Naive thymus-derived CD4-positive, alpha-beta T cell (primary cell): ENCODE measurements at regions not wholly inside any gene's neighbourhood (a gene's known extent, or its start where the extent isn't known, plus 50 kb on each side); places are given as distances from the start of the nearest gene placed in this dataset.
"Not testable (repeated sequence)": the region's sequence is repeated elsewhere in the genome, so short reads cannot be mapped to it uniquely, and the experiment has no call there.

Experiments
- ATAC-seq: fragments of 150-1000 bp; cut with Tn5 transposase; 2 replicates; pipeline ENCODE4 v1.10.0; 2021; ENCODE audit warnings: mild to moderate bottlenecking, moderate library complexity
- CTCF ChIA-PET: fragments of 350-600 bp; sonication (Branson Sonifier 250); formaldehyde crosslinking; loops from one replicate; lab custom pipeline; 2021; ENCODE audit warnings: antibody characterized with exemption; lab: Charles Lee
- POLR2A ChIA-PET: fragments of 350-600 bp; sonication (Branson Sonifier 250); formaldehyde crosslinking; loops from one replicate; lab custom pipeline; 2021; ENCODE audit warnings: antibody characterized with exemption, inconsistent platforms; lab: Charles Lee
- DNase-seq, 9 donors: peaks; one replicate each; pipeline versions ENCODE4 v3.0.0 to v3.0.0-alpha.2; 2020 to 2022; ENCODE audit warnings: mixed read lengths in 1 of 9
- H3K27ac ChIP-seq: one replicate; pipeline ENCODE4 v1.7.0; 2013; ENCODE audit warnings: mild to moderate bottlenecking, low read depth, low read length, moderate library complexity
- H3K27me3 ChIP-seq, 2 donors: one replicate each; pipeline ENCODE4 v1.7.0; 2013; ENCODE audit warnings: low read length in 2 of 2, mild to moderate bottlenecking in 2 of 2, moderate library complexity in 2 of 2; ENCODE audit not compliant: control insufficient read depth in 2 of 2, insufficient read depth in 2 of 2
- H3K36me3 ChIP-seq, 3 experiments: 1 replicate in 2 of 3; 2 replicates in 1 of 3; pipeline ENCODE4 v1.7.0; 2013; ENCODE audit warnings: low read length in 3 of 3, mild to moderate bottlenecking in 3 of 3, moderate library complexity in 1 of 3; ENCODE audit not compliant: insufficient read depth in 3 of 3, control insufficient read depth in 2 of 3
- H3K4me1 ChIP-seq, 2 donors: one replicate each; pipeline ENCODE4 v1.7.0; 2013; ENCODE audit warnings: low read length in 2 of 2, mild to moderate bottlenecking in 2 of 2, moderate library complexity in 1 of 2; ENCODE audit not compliant: control insufficient read depth in 2 of 2, insufficient read depth in 2 of 2
- H3K4me3 ChIP-seq: 2 replicates; pipeline ENCODE4 v1.7.0; 2013; ENCODE audit warnings: mild to moderate bottlenecking, low read length
- H3K9me3 ChIP-seq, 3 experiments: 1 replicate in 2 of 3; 2 replicates in 1 of 3; pipeline ENCODE4 v1.7.0; 2013; ENCODE audit warnings: low read length in 3 of 3; ENCODE audit not compliant: control insufficient read depth in 2 of 3
- H3K27ac Mint-ChIP-seq, 9 donors: one replicate each; pipeline ENCODE4 v1.8.0; 2020 to 2022; ENCODE audit warnings: mixed read lengths in 9 of 9, mild to moderate bottlenecking in 8 of 9, moderate library complexity in 5 of 9, inconsistent platforms in 2 of 9
- H3K27me3 Mint-ChIP-seq, 5 donors: one replicate each; pipeline ENCODE4 v1.8.0; 2021 to 2022; ENCODE audit warnings: mixed read lengths in 5 of 5, mild to moderate bottlenecking in 1 of 5
- H3K36me3 Mint-ChIP-seq, 5 donors: one replicate each; pipeline ENCODE4 v1.8.0; 2020 to 2022; ENCODE audit warnings: mixed read lengths in 5 of 5, mild to moderate bottlenecking in 3 of 5, inconsistent platforms in 1 of 5
- H3K4me1 Mint-ChIP-seq, 7 donors: one replicate each; pipeline ENCODE4 v1.8.0; 2020 to 2022; ENCODE audit warnings: mixed read lengths in 7 of 7, mild to moderate bottlenecking in 3 of 7, inconsistent platforms in 1 of 7
- H3K4me3 Mint-ChIP-seq, 10 donors: one replicate each; pipeline ENCODE4 v1.8.0; 2020 to 2022; ENCODE audit warnings: mild to moderate bottlenecking in 10 of 10, mixed read lengths in 10 of 10, moderate library complexity in 6 of 10, inconsistent platforms in 2 of 10
- H3K9me3 Mint-ChIP-seq, 11 donors: one replicate each; pipeline ENCODE4 v1.8.0; 2020 to 2022; ENCODE audit warnings: mixed read lengths in 11 of 11, mild to moderate bottlenecking in 4 of 11, inconsistent platforms in 1 of 11, moderate library complexity in 1 of 11
- intact Hi-C, 2 donors: fragments of 100-400 bp; cut with micrococcal nuclease; formaldehyde crosslinking; loops; one replicate each; pipeline ENCODE4 v1.15.1; 2023

DNA sequence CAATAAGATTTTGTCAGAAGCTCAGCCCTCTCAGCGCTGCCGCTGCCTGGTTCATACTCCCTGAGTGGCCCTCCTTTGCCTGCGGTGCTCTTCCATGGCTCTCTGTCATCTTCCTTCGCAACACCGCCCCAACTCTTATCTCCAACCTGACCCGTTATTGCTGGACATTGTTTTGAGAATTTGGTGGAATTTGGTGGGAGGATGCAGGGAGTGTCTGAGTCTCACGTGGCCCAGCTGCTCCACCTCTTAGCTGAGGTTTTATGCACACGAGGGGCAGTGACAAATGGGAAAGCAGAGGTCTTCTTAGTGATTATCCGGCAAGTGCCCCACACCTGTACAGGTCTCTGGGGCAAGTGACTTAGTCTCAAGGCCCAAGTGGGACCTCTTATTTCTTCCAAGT, 97.5 kb upstream of the RPH3A start:
- peaks cover 19 to 44% (median 28%) of the 10 kb centered on the region in 5 donors for H3K27me3 Mint-ChIP-seq
- Histone ChIP-seq H3K36me3 (no peaks in the 10 kb centered on the region), H3K4me1 (no peaks in the 10 kb centered on the region), H3K27ac (no peak overlapping the region), H3K9me3 (no peaks in the 10 kb centered on the region), H3K4me3 (no peak overlapping the region), H3K27me3 (no peaks in the 10 kb centered on the region)
- no peak for ATAC-seq
- DNase-seq = no peak
- H3K27ac Mint-ChIP-seq = no peak overlapping the region
- POLR2A ChIA-PET = no interaction called here
- no peak overlapping the region for H3K4me3 Mint-ChIP-seq
- intact Hi-C loops = no loop called here
- CTCF ChIA-PET = no interaction called here
- H3K36me3 Mint-ChIP-seq = peaks cover 0 to 4% (median 0%) of the 10 kb centered on the region in 5 donors
- no peaks in the 10 kb centered on the region for H3K4me1 Mint-ChIP-seq
- H3K9me3 Mint-ChIP-seq = peaks cover 0 to 6% (median 0%) of the 10 kb centered on the region in 11 donors

DNA sequence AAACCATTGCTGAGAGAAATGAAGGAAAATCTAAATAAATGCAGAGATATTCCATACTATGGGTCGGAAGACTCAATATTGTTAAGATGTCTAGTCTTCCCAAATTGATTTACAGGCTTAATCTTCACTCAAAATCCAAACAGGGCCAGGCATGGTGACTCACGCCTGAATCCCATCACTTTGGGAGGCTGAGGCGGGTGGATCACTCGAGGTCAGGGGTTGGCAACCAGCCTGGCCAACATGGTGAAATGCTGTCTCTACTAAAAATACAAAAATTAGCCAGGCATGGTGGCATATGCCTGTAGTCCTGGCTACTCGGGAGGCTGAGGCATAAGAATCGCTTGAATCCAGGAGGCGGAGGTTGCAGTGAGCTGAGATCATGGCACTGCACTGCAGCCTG, 94.1 kb upstream of the RPH3A start:
- H3K36me3 ChIP-seq, H3K4me3 ChIP-seq, H3K4me1 ChIP-seq, H3K4me3 Mint-ChIP-seq, H3K27me3 ChIP-seq, DNase-seq, CTCF ChIA-PET, H3K9me3 ChIP-seq, intact Hi-C loops, H3K36me3 Mint-ChIP-seq, H3K9me3 Mint-ChIP-seq, ATAC-seq, H3K4me1 Mint-ChIP-seq, POLR2A ChIA-PET, H3K27ac ChIP-seq, H3K27ac Mint-ChIP-seq: not testable (repeated sequence)
- H3K27me3 Mint-ChIP-seq = peaks cover 27 to 61% (median 42%) of the 10 kb centered on the region in 5 donors

DNA sequence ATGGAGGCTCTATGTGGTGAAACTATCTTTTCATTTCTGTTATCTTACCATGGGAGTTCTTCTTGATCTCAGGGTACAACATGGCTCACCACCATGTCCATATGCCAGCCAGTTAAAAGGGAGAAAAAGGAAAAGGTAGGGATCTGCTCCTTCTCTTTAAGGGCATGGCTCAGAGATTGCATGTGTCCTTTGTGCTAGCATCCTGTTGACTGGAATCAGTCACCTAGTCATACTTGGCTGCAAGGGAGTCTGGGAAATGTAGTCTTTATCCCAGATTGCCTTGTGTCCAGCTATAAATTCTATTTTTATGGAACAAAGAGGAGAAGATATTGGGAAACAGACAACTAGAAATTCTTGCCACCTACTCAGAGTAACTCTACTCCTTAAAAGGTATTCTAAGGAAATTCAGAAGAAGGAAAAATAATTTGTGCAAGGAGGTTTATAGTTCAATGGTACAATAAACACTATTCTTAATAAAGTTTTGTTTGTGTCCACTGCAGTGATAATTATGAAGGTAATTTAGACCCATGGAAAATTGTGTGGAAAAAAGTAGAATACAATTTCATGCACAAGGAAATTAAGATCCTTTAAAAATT, 86.4 kb upstream of the RPH3A start:
- Histone ChIP-seq H3K27me3 (no peaks in the 10 kb centered on the region), H3K4me3 (no peak overlapping the region), H3K36me3 (no peaks in the 10 kb centered on the region), H3K27ac (no peak overlapping the region), H3K9me3 (no peaks in the 10 kb centered on the region), H3K4me1 (no peaks in the 10 kb centered on the region)
- intact Hi-C loops = no loop called here
- ATAC-seq (no peak), DNase-seq (no peak)
- no peaks in the 10 kb centered on the region for H3K36me3 Mint-ChIP-seq
- peaks cover 0 to 2% (median 0%) of the 10 kb centered on the region in 11 donors for H3K9me3 Mint-ChIP-seq
- no peak overlapping the region for H3K27ac Mint-ChIP-seq
- peaks cover 12 to 51% (median 34%) of the 10 kb centered on the region in 5 donors for H3K27me3 Mint-ChIP-seq
- H3K4me3 Mint-ChIP-seq = no peak overlapping the region
- no peaks in the 10 kb centered on the region for H3K4me1 Mint-ChIP-seq
- CTCF ChIA-PET = no interaction called here
- POLR2A ChIA-PET = no interaction called here

DNA sequence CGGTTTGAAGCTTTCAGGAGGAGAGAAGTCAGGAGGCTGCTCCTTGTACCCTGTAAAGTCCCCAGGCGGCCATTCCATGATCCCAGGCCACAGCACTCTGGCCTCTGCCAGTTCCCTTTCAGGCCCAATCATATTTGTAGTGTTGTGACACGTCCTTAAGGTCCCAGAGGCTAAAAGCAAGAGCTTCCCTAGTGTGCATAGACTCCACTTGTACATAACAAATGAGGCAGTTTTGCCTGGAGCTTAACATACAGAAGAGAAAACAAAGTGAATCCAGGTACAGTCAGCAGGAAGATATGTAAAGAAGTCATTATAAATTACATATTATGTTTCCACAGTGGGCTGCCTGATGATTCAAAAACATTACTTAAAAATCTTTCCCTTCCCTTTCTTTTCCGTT, 81.1 kb upstream of the RPH3A start:
- DNase-seq (no peak), ATAC-seq (no peak)
- H3K36me3 Mint-ChIP-seq = no peaks in the 10 kb centered on the region
- no peaks in the 10 kb centered on the region for H3K9me3 ChIP-seq
- H3K4me3 Mint-ChIP-seq = no peak overlapping the region
- intact Hi-C loops = no loop called here
- H3K4me1 ChIP-seq = no peaks in the 10 kb centered on the region
- H3K27ac Mint-ChIP-seq = no peak overlapping the region
- no peak overlapping the region for H3K4me3 ChIP-seq
- H3K27me3 ChIP-seq = no peaks in the 10 kb centered on the region
- H3K27ac ChIP-seq = no peak overlapping the region
- peaks cover 0 to 2% (median 0%) of the 10 kb centered on the region in 7 donors for H3K4me1 Mint-ChIP-seq
- H3K36me3 ChIP-seq = no peaks in the 10 kb centered on the region
- CTCF ChIA-PET = no interaction called here
- no peaks in the 10 kb centered on the region for H3K9me3 Mint-ChIP-seq
- POLR2A ChIA-PET = no interaction called here
- peaks cover 3 to 31% (median 19%) of the 10 kb centered on the region in 5 donors for H3K27me3 Mint-ChIP-seq

DNA sequence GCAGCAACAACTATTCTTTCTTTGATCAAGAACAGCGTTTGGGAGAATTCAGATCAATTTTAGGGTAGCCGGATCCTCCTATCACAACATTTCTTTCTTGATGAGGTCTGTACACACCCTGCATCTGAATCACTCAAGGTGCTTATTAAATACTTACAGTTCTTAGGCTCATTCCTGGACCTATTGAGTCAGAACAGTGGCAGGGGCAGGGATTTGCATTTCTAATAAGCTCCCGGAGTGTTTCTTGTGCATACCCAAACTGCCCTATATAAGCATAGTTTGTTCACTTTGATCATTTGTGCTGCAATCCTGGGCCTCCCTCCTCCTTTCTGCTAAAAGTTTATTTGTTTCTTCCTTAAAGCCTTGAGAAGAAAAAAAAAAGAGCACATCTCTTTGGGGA, 80.5 kb upstream of the RPH3A start:
- Histone ChIP-seq H3K36me3 (no peaks in the 10 kb centered on the region), H3K9me3 (no peaks in the 10 kb centered on the region), H3K4me1 (no peaks in the 10 kb centered on the region), H3K4me3 (no peak overlapping the region), H3K27me3 (no peaks in the 10 kb centered on the region), H3K27ac (no peak overlapping the region)
- Mint-ChIP-seq H3K9me3 (no peaks in the 10 kb centered on the region), H3K27ac (no peak overlapping the region), H3K36me3 (no peaks in the 10 kb centered on the region), H3K4me1 (peaks cover 0 to 2% (median 0%) of the 10 kb centered on the region in 7 donors), H3K27me3 (peaks cover 3 to 31% (median 19%) of the 10 kb centered on the region in 5 donors), H3K4me3 (no peak overlapping the region)
- DNase-seq (no peak), ATAC-seq (no peak)
- POLR2A ChIA-PET = no interaction called here
- intact Hi-C loops = no loop called here
- CTCF ChIA-PET = no interaction called here

DNA sequence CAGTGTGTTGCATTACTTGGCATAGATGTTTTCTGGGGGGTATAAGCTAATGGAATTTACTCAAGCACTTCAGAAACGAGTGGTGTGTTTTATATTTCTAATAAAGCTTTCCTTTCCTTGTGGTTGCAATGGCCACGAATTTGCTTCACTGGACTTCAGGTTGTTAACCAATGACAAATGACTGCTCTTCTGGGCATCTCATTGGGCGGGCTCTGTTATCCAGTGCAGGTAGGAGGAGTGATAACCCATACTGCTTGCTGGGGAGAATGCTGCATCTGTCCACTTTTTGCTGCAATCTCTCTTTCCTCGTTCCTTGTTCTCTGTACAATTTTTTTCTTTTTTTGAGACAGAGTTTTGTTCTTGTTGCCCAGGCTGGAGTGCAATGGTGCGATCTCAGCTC, 80.0 kb upstream of the RPH3A start:
- Mint-ChIP-seq H3K27me3 (peaks cover under 1 to 31% (median 19%) of the 10 kb centered on the region in 5 donors), H3K27ac (no peak overlapping the region), H3K36me3 (no peaks in the 10 kb centered on the region), H3K4me1 (peaks cover 0 to 2% (median 0%) of the 10 kb centered on the region in 7 donors), H3K4me3 (no peak overlapping the region), H3K9me3 (peaks cover 0 to 2% (median 0%) of the 10 kb centered on the region in 11 donors)
- intact Hi-C loops = no loop called here
- ATAC-seq (no peak), DNase-seq (no peak)
- ChIA-PET CTCF (no interaction called here), POLR2A (no interaction called here)
- Histone ChIP-seq H3K27ac (no peak overlapping the region), H3K9me3 (no peaks in the 10 kb centered on the region), H3K27me3 (no peaks in the 10 kb centered on the region), H3K4me1 (no peaks in the 10 kb centered on the region), H3K36me3 (no peaks in the 10 kb centered on the region), H3K4me3 (no peak overlapping the region)

DNA sequence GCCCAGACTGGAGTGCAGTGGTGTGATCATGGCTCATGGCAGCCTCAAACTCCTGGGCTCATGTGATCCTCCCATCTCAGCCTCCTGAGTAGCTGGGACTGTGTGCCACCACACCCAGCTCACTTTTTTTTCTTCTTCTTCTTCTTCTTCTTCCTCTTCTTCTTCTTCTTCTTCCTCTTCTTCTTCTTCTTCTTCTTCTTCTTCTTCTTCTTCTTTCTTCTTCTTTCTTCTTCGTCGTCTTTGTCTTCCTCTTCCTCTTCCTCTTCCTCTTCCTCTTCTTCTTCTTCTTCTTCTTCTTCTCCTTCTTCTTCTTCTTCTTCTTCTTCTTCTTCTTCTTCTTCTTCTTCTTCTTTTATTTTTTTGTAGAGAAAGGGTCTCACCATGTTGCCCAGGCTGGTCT, 78.8 kb upstream of the RPH3A start:
- H3K4me1 ChIP-seq, H3K36me3 ChIP-seq, ATAC-seq, DNase-seq, H3K4me1 Mint-ChIP-seq, H3K9me3 Mint-ChIP-seq, POLR2A ChIA-PET, intact Hi-C loops, H3K27ac Mint-ChIP-seq, H3K36me3 Mint-ChIP-seq, H3K9me3 ChIP-seq, H3K4me3 ChIP-seq, CTCF ChIA-PET, H3K27me3 ChIP-seq, H3K4me3 Mint-ChIP-seq, H3K27ac ChIP-seq: not testable (repeated sequence)
- peaks cover 0 to 28% (median 19%) of the 10 kb centered on the region in 5 donors for H3K27me3 Mint-ChIP-seq
